Astrocyte (in vitro differentiated cells and primary cell): ENCODE measurements at regions not wholly inside any gene's neighbourhood (a gene's known extent, or its start where the extent isn't known, plus 50 kb on each side); places are given as distances from the start of the nearest gene placed in this dataset.

Experiments used
- EZH2 ChIP-seq: IDR thresholded peaks from 2 replicates; pipeline ENCODE4 v1.6.1; 2012; ENCODE audit warnings: mild to moderate bottlenecking, low read length, inconsistent platforms; ENCODE audit not compliant: insufficient read depth
- TF ChIP-seq, protein P1 (sequence below): IDR thresholded peaks from 2 replicates; pipeline ENCODE4 v1.5.1; 2011; ENCODE audit warnings: low read depth, mild to moderate bottlenecking, inconsistent platforms, low read length, moderate library complexity; ENCODE audit not compliant: insufficient read depth

GRCh38 chr15:95371664-95372063 lies 958.8 kb upstream of the NR2F2 start:
- no peak for TF ChIP-seq EZH2
- TF ChIP-seq, protein P1, sequence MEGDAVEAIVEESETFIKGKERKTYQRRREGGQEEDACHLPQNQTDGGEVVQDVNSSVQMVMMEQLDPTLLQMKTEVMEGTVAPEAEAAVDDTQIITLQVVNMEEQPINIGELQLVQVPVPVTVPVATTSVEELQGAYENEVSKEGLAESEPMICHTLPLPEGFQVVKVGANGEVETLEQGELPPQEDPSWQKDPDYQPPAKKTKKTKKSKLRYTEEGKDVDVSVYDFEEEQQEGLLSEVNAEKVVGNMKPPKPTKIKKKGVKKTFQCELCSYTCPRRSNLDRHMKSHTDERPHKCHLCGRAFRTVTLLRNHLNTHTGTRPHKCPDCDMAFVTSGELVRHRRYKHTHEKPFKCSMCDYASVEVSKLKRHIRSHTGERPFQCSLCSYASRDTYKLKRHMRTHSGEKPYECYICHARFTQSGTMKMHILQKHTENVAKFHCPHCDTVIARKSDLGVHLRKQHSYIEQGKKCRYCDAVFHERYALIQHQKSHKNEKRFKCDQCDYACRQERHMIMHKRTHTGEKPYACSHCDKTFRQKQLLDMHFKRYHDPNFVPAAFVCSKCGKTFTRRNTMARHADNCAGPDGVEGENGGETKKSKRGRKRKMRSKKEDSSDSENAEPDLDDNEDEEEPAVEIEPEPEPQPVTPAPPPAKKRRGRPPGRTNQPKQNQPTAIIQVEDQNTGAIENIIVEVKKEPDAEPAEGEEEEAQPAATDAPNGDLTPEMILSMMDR = no peak
